Smooth muscle cell (in vitro differentiated cells): ENCODE measurements at regions not wholly inside any gene's neighbourhood (a gene's known extent, or its start where the extent isn't known, plus 50 kb on each side); places are given as distances from the start of the nearest gene placed in this dataset.

ENCODE experiments used
- DNase-seq: peaks from one replicate; lab custom pipeline; 2025; ENCODE audit not compliant: unreplicated experiment; lab: John Stamatoyannopoulos, UW
- H2AFZ ChIP-seq: fragments of 200-600 bp; sonication (generic); 2 replicates; pipeline ENCODE4 v1.6.0; 2016; ENCODE audit warnings: antibody characterized with exemption, low read depth, mild to moderate bottlenecking
- H3F3A ChIP-seq: fragments of 200-600 bp; sonication (generic); 2 replicates; pipeline ENCODE4 v1.6.0; 2017; ENCODE audit warnings: antibody characterized with exemption, low read depth
- H3K27ac ChIP-seq: fragments of 200-600 bp; sonication (generic); 2 replicates; pipeline ENCODE4 v1.5.1; 2016; ENCODE audit warnings: low read depth, mild to moderate bottlenecking
- H3K27me3 ChIP-seq: fragments of 200-600 bp; sonication (generic); 2 replicates; pipeline ENCODE4 v1.6.1; 2016; ENCODE audit warnings: low read depth, mild to moderate bottlenecking
- H3K36me3 ChIP-seq: fragments of 200-600 bp; sonication (generic); 2 replicates; pipeline ENCODE4 v1.5.1; 2016; ENCODE audit warnings: low read depth
- H3K4me1 ChIP-seq: fragments of 200-600 bp; sonication (generic); 2 replicates; pipeline ENCODE4 v1.5.1; 2016; ENCODE audit warnings: low read depth
- H3K4me2 ChIP-seq: fragments of 200-600 bp; sonication (generic); 2 replicates; pipeline ENCODE4 v1.6.0; 2016; ENCODE audit warnings: mild to moderate bottlenecking
- H3K4me3 ChIP-seq: fragments of 200-600 bp; sonication (generic); 2 replicates; pipeline ENCODE4 v1.5.1; 2016; ENCODE audit warnings: mild to moderate bottlenecking
- H3K79me2 ChIP-seq: fragments of 200-600 bp; sonication (generic); 2 replicates; pipeline ENCODE4 v1.6.0; 2016; ENCODE audit warnings: low read depth, mild to moderate bottlenecking
- H3K9ac ChIP-seq: fragments of 200-600 bp; sonication (generic); 2 replicates; pipeline ENCODE4 v1.6.0; 2016; ENCODE audit warnings: low read depth
- H3K9me3 ChIP-seq: fragments of 200-600 bp; sonication (generic); replicated peaks from 2 replicates; pipeline ENCODE4 v1.5.1; 2016; ENCODE audit warnings: low read depth
- H4K20me1 ChIP-seq: fragments of 200-600 bp; sonication (generic); 2 replicates; pipeline ENCODE4 v1.6.0; 2016; ENCODE audit warnings: low read depth
- CTCF ChIP-seq: fragments of 200-600 bp; sonication (generic); IDR thresholded peaks from 2 replicates; pipeline ENCODE4 v1.5.1; 2017; ENCODE audit warnings: borderline replicate concordance, mild to moderate bottlenecking, antibody characterized with exemption; ENCODE audit not compliant: insufficient read depth, poor library complexity, severe bottlenecking
- WGBS: methylation state at CpG from one replicate; pipeline ENCODE4 v1.1.7; 2016; ENCODE audit warnings: low lambda C conversion rate; 5-methylcytosine and 5-hydroxymethylcytosine counted together

GRCh38 chr1:238060061-238060460 lies 169.3 kb upstream of the ZP4 start:
- H3K9me3 ChIP-seq: no peaks in the 10 kb centered on the region
- 84% methylated on average over 2 of the region's 2 CpGs for WGBS
- no peaks in the 10 kb centered on the region for H3K79me2 ChIP-seq
- H2AFZ ChIP-seq: no peak overlapping the region
- no peaks in the 10 kb centered on the region for H4K20me1 ChIP-seq
- no peak overlapping the region for H3K9ac ChIP-seq
- H3K27ac ChIP-seq: no peak overlapping the region
- H3K36me3 ChIP-seq: no peaks in the 10 kb centered on the region
- H3K4me1 ChIP-seq: no peaks in the 10 kb centered on the region
- TF ChIP-seq CTCF: no peak
- H3K4me3 ChIP-seq: no peak overlapping the region
- no peaks in the 10 kb centered on the region for H3F3A ChIP-seq
- no peak for DNase-seq
- no peak overlapping the region for H3K4me2 ChIP-seq
- no peaks in the 10 kb centered on the region for H3K27me3 ChIP-seq

DNA sequence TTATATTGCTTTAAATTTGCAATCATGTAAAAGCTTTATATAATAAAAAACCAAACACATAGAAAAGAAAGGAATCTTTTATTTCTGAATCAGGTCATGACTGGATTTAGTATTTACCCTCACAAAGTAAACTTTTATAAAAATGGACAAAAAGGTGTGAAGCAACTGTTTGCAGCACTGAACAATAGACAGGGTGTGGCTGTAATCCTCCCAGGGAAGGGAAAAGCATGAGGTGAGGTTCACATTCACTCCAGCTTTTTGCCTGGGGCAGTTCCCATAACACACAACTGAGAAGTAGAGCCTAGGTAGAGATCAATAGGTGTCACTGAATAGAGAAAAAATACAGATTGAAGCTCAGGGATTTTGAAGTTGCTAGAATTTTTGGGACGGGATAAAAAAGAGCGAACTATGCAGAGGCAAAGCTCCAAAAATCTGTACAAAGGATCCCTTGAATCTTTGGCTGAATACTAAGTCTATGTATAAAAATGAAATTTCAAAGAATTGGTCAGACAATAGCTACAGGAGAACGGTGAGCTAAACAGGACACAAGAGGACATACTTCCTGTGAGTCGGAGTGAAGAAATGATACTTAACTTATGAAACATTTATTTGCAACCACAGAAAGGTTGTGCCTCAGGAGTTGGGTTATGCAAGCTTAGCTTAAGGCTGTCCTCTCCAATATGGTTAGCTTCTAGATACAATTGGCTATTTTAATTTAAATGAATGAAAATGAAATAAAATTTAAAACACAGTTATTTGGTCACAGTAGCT lies 162.0 kb upstream of the ZP4 start:
- Histone ChIP-seq H3K79me2 (no peaks in the 10 kb centered on the region), H3K27ac (no peak overlapping the region), H3K4me2 (no peak overlapping the region), H3K9me3 (no peaks in the 10 kb centered on the region), H3K4me3 (no peak overlapping the region), H3F3A (no peaks in the 10 kb centered on the region), H3K4me1 (no peaks in the 10 kb centered on the region), H2AFZ (no peak overlapping the region), H3K27me3 (no peaks in the 10 kb centered on the region), H3K36me3 (no peaks in the 10 kb centered on the region), H4K20me1 (no peaks in the 10 kb centered on the region), H3K9ac (no peak overlapping the region)
- 81% methylated on average over 4 of the region's 4 CpGs for WGBS
- TF ChIP-seq CTCF: no peak
- DNase-seq: no peak

DNA sequence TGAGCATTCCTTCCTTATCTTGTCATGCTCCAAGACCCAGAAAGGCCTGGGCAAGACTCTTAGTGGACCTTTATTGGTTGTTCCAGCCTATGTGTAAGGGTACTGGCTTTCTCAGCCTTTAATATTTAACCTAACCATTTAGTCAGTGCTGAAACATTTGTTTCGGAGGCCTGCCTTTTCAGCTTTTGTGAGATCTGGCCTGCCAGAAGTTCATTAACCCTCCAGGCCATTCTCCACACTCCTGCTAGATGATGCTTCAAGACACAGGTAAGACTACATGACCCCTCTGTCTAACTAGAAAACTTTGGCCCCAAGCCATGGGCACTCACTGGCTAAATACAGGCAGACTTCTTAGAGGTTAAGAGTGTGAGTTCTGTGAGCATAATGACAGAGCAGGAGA lies 138.4 kb upstream of the ZP4 start:
- H3K36me3 ChIP-seq: no peaks in the 10 kb centered on the region
- H3K27ac ChIP-seq: no peak overlapping the region
- H3K4me1 ChIP-seq: no peaks in the 10 kb centered on the region
- no peaks in the 10 kb centered on the region for H3K27me3 ChIP-seq
- no peak overlapping the region for H3K4me3 ChIP-seq
- 50% methylated on average over 1 of the region's 1 CpG for WGBS
- no peaks in the 10 kb centered on the region for H3K79me2 ChIP-seq
- DNase-seq: no peak
- H3K9ac ChIP-seq: no peak overlapping the region
- no peak overlapping the region for H3K4me2 ChIP-seq
- no peaks in the 10 kb centered on the region for H3F3A ChIP-seq
- H4K20me1 ChIP-seq: no peaks in the 10 kb centered on the region
- no peak for TF ChIP-seq CTCF
- H2AFZ ChIP-seq: no peak overlapping the region
- no peaks in the 10 kb centered on the region for H3K9me3 ChIP-seq

GRCh38 chr1:238027366-238027765 lies 136.6 kb upstream of the ZP4 start:
- H2AFZ ChIP-seq: no peak overlapping the region
- H3K27ac ChIP-seq: no peak overlapping the region
- H3K4me2 ChIP-seq: no peak overlapping the region
- DNase-seq: no peak
- H3K9ac ChIP-seq: no peak overlapping the region
- H3K79me2 ChIP-seq: no peaks in the 10 kb centered on the region
- H3K4me1 ChIP-seq: no peaks in the 10 kb centered on the region
- no peaks in the 10 kb centered on the region for H3K27me3 ChIP-seq
- WGBS: 50% methylated on average over 2 of the region's 2 CpGs
- no peak overlapping the region for H3K4me3 ChIP-seq
- H3F3A ChIP-seq: no peaks in the 10 kb centered on the region
- no peak for TF ChIP-seq CTCF
- no peaks in the 10 kb centered on the region for H4K20me1 ChIP-seq
- no peaks in the 10 kb centered on the region for H3K9me3 ChIP-seq
- no peaks in the 10 kb centered on the region for H3K36me3 ChIP-seq
